HG03460 (cell line): ENCODE measurements at regions not wholly inside any gene's neighbourhood (a gene's known extent, or its start where the extent isn't known, plus 50 kb on each side); places are given as distances from the start of the nearest gene placed in this dataset.

Experiments used
- ATAC-seq: cut with Tn5 transposase; IDR thresholded peaks from one replicate; pipeline ENCODE4 v1.9.1; 2021; ENCODE audit not compliant: unreplicated experiment

DNA sequence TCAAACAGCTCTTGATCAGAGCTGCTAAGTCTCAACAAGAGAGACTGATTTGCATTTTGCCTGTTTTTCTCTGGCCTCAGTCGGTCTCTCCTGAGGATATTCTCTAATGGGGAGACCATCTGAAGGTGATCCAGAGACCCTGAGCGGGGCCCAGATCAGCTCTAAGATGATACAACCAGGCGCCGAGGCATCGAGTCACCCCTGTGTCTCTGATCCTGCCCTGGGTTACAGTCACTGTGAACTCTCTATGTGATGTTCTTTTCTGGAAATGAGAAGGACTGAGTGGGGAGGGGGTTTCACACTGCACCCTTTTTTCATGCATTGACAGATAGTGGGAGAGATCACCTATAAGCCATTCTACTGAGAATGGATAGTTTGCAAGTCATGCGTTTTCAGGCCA lies 247.6 kb upstream of the PWP1 start:
- ATAC-seq, result no peak

DNA sequence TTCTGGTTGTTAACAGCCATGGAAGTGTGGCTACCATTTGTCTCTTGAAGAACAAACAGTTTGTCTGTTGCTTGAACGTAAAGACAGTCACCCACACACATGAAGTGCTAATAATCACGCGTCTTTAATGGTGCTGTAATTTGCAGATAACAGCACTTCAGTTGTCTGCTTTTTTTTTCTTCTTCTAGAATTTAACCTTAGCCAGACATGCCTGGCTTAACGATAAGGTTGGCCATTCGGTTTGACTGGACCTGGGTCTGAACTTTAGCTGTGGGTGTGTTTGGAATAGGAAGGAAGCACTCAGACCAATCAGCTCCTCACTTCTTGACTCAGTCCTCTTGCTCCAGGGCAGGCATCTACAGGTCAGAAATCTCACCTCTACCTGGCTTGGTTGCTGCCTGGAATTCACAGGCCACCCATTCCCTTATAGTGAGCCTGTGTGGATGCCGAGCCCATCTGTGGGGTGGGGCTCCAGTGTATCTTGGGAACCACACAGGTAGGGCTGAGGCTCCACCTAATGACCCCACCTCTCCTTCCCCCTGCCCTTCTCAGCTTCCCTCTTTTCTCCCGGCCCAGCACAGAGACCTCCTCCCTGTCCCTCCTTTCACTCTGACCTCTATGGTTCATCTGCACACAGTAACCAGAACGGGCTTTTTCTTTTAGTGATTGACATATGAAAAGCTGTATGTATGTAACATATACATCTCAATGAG lies 246.4 kb upstream of the PWP1 start:
- no peak for ATAC-seq

DNA sequence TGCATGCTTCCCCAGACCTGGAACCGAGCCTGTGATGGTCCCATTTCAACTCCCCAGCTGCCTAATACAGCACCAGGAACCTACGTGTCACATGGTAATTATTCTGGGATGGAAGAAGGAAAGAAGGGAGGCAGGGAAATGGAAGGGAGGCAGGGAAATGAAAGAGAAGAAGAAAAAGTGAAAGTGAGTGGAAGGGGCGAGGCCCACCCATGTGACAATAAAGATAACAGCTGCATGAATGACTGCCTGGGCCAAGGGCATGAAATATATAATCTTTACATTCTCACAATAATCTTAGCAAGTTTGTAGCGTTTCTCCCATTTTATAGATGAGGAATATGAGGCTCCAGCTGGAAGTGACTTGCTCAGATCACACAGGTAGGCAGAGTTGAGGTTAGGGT lies 245.0 kb upstream of the PWP1 start:
- ATAC-seq, result no peak

DNA sequence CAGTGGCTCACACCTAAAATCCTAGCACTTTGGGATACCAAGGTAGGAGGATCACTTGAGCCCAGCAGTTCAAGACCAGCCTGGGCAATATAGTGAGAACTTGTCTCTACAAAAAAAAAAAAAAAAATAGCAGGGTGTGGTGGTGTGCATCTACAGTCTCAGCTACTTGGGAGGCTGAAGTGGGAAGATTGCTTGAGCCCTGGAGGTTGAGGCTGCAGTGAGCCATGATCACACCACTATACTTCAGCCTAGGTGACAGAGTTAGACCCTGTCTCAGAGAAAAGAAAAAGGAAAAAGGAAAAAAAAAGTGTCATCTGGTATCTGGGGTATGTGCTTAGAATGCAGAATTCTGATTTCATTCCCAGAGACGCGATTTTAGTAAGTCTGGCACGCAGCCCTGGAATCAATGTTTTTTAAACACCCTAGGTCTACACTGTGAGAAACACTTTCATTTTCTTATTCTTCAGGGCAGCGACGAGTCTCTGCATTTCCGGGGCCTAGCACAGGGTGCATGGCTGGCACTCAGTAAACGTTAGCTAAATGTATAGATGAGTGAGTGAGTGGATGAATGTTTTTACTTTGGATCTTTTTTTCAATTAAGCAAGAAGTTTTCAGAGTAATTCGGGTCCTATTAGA lies 243.8 kb upstream of the PWP1 start:
- ATAC-seq, result no peak

DNA sequence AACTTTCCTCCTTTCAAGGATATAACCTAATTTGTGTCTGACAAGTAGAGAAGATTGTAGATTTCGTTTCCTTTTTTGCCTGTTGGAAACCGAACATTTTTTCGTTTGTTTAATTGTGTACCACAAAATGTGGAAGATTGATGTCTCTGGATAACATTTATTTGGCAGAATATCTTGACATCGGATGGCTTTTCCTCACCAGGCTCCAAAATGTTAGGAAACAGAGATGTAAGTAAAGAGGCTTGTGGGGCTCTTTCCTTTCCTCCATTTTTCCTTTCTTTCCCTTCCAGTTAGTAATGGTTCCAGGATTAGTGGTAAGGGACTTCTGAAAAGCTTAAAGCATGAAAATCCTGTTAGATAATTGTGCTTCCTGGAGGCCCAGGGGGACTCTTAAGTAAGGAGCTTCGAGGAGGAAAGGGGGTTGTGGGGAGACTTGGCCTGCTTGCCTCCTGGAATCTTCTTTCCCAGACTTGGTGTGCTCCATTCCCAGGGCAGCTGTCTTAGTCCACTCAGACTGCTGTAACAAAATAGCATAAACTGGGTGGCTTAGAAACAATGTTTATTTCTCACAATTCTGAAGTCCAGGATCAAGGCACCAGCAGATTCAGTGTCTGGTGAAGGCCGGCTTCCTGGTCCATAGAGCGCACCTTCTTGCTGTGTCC lies 243.1 kb upstream of the PWP1 start:
- ATAC-seq, result no peak

DNA sequence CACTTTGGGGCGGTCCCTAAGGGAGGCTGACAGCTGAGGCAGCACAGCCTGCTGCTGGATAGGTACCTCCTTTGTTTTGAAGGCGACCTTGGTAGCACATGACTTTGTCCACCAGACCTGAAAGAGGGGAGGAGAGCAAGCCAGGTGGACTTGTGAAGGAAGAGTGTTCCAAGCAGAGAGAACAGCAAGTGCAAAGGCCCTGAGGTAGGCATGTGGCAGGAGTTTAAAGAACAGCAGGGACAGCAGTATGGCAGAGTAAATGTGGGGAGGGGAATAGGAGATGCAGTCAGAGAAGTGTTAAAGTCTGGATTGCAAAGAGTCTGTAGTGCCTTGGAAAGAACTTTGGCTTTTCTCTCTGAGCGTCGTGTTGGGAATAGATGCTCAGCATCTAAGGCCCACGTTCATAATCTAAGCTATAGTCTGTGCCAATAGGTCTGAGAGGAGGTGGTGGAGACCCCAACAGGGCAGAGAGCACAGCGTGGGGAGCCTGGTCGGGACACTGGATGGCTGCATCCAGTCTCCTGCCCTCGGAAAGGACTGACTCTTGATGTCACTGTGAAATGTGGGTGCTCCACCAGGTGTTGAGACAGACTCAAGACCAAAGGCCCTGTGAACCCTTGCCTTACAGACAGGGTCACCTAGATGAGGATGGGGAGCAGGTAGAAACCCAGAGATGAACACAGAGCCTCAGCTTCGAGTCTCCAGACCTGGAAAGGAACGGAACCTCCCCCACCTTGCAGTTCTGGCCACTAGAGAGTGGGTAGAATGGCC lies 242.1 kb upstream of the PWP1 start:
- ATAC-seq, result no peak

DNA sequence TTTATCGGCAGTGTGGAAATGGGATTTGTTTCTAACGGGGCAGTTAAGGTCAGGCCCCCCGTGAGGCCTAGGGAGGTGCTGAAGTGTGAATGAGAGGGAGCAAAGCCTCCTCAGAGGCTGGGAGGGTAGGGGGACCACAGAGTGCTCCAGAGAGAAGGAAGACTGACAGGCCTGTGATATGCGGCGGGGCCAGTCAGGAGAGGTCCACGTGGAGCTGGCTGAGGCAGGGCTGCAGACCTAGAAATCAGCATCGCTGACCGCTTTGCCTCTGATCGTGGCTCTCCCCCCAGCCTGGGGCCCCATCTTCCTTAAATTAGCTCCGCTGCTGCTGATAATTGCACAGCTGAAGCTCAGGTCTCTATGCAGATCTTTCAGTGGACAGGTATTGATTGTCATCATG lies 240.8 kb upstream of the PWP1 start:
- no peak for ATAC-seq

DNA sequence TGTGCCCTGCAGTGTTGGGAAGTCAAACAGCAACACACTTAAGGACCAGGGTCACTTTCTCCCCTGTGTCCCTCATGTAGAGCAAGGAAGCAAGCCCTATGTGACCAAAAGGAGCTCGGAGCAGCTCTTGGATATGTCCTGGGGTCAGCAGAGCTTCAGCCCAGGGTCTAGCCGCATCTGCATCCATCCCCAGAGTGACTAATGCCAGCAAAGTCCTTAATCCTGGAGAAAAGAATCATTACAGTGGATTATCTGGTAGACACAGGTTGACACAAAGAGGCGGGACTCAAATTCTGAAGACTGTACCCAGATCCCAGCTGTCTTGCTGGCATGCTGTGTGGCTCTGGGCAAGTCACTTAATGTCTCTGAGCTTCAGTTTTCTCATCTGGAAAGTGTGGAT lies 239.1 kb upstream of the PWP1 start:
- no peak for ATAC-seq

DNA sequence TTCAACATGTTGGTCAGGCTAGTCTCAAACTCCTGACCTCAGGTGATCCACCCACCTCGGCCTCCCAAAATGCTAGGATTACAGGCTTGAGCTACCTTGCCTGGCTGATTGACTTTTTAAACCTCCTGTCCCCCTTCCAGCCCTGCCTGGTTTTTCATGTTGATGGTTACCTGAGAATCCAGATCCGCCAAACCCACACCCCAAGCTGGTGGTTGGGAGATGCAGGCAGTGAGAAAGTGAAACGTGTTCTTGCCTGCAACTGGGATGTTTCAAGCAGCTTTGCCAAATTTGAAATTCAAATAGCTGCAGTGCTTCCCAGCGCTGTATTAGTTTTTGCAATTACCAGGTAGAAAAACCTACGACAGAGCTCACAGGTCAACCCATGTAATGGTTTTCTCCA lies 238.3 kb upstream of the PWP1 start:
- no peak for ATAC-seq

DNA sequence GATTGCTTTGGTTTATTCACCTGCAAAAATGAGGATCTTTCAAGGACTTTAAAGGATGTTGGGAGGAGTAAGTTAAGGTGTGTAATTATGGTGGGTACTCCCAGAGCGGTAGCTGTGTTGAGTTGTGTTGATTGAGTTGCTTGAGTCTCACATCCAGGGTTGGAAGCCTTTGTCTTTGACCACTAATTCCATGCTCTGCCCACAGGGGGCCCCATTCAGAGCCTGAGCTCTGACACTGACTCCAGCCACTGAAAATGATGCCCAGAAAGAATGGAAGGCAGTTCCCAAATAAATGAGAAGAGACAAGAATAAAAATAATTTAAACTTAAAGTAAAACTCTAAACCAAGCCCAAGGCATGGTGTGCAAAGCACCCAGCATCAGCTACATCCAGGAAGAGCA lies 237.4 kb upstream of the PWP1 start:
- no peak for ATAC-seq

DNA sequence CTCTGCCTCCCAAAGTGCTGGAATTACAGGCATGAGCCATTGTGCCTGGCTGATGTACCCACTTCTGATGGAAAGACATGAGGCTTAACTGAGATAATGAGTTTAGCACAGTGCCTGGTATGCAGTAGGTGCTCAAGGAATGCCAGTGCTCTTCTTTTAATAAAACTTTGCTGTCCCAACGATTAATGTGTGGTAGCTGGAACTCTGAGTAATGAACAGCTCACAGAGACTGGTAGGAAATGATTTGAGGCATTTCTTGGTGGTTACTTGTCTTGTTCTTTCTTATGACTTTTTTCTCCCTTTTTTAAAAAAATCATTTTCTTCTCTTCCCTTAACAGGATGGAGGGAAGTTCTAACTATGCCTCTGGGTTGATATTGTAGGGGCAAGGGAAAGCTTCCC lies 235.7 kb upstream of the PWP1 start:
- no peak for ATAC-seq

DNA sequence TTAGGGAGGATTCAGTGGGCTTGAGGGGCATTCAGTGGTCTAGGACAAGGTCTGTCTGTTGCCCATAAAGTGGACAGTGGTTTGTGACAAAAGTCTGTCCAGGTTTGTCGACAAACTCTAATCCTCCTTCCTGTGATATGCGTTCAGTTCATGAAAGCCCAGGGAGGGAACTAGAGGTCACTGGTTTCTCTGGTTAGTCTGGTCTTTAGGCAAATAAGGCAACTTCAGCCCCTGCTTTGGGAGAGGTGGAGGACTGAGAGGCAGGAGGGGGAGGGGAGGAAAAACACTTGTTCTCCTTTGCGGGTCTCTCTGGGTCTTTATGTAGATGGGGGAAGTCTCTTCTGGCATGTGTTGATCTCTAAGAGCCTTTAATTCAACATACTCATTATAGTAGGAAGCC lies 235.1 kb upstream of the PWP1 start:
- ATAC-seq, result no peak

DNA sequence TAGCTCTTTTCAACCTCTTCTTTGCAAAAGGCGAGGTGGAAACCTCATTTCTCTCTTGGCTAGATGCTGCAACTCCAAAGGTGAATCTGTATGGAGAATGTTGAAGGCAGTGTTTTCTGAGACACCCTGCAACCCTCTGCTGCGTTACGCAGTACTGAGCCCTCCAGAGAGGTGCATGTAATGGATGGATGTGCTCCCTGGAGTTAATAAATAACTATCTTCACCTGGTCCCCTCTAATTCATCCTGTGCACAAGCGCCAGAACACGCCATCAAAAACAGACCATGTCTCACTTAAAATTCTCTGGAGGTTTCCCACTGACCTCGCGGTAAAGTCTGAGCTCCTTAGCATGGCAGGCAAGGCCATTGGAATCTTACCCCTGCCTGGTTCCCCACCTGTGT lies 234.4 kb upstream of the PWP1 start:
- no peak for ATAC-seq

DNA sequence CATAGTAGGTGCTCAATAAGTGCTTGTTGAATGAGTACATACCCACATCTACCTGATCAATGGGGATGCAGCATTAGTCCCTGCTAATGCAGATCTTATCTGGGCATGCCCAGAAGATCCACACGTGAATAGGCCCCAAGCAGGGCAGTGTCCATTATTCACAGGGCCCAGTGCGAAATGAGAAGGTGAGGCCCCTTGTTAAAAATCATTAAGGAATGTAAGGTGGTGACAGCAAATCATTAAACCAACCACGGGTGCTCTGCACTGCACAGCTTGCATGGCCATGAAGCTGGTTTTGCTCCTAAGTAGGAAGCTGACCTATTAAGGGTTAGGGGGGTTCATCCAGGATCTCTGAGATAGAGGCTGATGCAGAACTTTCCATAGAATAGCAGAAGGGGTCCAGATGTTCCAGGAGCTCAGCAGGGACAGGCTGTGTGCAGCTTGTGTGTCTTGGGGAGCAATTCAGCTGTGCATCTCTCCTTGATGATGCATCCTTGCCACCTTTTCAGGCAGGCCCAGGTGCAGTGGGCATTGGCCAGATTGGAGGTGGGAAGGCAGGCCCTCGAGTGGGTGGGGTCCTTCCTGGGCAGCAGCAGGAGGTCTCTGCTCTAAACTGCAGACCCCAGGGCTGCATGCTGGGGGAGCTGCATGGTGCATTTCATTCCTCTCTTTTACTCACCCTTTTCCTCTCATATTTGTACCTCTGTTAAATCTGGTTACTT lies 231.3 kb upstream of the PWP1 start:
- ATAC-seq, result no peak

DNA sequence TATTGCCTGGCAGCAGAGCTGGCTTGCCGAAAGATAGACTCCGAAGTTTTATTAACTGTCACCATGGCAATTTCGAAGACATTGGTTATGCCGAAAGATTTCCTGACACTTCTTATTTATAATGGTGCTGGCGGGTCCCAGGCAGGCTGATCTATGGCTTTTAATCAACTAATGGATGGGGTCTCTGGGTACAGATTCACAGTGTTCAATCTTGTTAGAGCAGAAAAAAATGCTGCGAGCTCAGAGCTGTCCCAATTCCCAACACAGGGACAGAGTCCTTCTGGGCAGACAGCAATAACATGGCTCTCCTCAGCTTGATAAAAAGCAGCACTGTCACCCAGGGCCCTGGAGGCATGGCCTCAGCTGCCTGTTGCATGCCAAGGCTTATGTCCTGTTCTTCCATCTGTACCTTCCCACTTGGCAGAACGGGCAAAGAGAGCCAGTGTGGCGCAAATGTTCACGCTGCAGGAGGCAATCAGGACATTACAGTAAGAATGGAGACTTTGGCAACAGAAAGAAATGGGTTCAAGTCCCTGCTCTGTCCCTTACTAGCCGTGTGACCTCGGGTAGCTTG lies 228.2 kb upstream of the PWP1 start:
- ATAC-seq, result no peak

DNA sequence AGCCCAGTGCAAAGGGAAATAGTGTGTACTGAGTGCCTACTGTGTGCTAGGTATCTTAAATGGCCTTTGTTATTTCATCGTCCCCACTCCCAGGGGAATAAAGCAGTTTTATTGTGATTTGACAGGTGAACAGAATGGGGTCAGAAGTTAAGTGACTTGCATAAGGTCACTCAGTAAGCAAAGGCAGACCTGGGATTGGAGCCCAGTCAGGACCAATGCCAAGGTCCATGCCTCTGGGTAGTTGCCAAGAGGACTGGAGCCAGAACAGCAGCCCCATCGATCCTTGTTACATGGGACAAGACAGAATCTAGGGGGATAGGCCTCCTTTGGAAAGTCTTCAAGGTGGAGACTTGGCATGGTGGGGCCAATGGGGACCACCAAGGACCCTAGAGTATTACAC lies 227.4 kb upstream of the PWP1 start:
- ATAC-seq, result no peak

DNA sequence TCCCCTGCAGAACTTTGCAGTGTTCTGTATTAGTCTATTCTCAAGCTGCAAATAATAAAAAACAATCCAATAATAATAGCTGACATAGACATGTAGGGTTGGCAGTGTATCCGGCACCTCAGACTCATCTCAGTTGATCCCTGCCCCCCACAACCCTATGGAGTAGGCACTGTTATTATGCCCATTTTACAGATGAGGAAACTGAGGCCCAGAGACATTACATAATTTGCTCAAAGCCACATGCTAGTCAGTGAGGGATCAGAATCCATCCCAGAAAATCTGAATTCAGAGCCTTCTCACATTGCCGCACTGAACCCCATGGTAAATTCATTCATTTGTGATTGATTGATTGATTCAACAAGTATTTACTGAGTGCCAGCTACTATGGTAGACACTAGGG lies 226.6 kb upstream of the PWP1 start:
- ATAC-seq, result no peak

DNA sequence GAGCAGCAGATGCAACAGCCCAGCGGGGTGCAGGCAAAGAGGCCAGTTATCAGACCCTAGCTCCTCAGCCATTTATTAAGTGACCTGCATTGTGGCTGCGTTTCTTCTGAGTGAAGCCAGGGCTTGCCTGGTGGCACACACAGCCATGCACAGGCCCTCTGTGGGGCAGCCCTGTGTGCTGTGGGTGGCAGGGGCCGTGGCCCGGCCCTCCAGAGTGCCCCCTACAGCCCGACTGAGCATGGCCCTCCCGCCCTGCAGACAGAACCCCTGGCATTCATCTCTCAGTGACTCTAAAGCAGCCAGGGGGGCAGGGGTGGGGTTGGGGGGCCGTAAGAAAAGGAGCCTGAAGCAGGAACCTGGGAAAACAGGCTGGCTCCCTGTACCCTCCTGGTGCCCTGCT lies 226.0 kb upstream of the PWP1 start:
- ATAC-seq, result no peak

DNA sequence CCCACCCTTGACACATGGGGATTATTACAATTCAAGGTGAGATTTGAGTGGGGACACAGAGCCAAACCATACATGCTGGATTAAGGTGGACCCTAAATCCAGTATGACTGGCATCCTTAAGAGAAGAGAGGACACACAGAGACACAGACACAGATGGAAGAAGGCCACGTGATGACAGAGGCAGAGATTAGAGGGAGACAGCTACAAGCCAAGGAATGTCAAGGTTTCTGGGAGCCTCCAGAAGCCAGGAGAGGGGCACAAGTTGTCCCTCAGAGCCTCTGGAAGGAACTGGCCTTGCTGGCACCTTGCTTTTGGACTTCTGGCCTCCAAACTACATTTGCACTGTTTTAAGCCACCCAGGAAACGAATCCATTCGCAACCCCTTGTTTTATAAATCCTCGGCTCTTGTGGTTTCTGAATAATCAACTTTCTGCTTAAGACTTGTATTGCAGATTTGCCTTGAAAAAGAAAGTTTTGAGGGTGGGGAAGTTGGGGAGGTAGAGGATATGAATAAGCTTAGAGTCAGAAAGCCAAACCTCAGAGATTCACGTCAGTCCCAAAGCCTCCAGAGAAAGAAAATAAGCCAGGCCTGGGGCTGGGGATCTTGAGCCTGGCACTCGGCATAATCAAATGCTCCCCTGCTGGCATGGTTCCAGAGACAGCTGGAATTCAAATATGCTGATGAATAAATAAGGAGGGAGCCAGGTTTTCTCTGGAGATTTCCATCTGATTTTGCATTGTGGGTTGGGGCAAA lies 224.2 kb upstream of the PWP1 start:
- ATAC-seq, result no peak
